ENCODE measurements at regions not wholly inside any gene's neighbourhood (a gene's known extent, or its start where the extent isn't known, plus 50 kb on each side); places are given as distances from the start of the nearest gene placed in this dataset.
A peak's percentile ranks its signal among the peaks of the same experiment; 100 is the strongest.
"Not testable (repeated sequence)": the region's sequence is repeated elsewhere in the genome, so short reads cannot be mapped to it uniquely, and the experiment has no call there.

- DNase-seq: no peak
These were observed 253.2 kb upstream of the GK2 start for GRCh38 chr4:79661196-79661595.

- not testable (repeated sequence) for DNase-seq
These were observed 251.4 kb upstream of the GK2 start for GRCh38 chr4:79659308-79659870.

GRCh38 chr4:79657379-79657778 is 249.4 kb upstream of the GK2 start:
- DNase-seq: no peak

- peak; percentile 69 to 83 for DNase-seq
These were observed 245.8 kb upstream of the GK2 start for GRCh38 chr4:79653871-79654270.

GRCh38 chr4:79652738-79653137 is 244.7 kb upstream of the GK2 start:
- DNase-seq: no peak

- no peak for DNase-seq
These were observed 244.2 kb upstream of the GK2 start for GRCh38 chr4:79652232-79652631.

- no peak for DNase-seq
These were observed 243.4 kb upstream of the GK2 start for GRCh38 chr4:79651456-79651855.

- DNase-seq: peak; percentile 24 to 54
These were observed 242.9 kb upstream of the GK2 start for GRCh38 chr4:79650794-79651431.

GRCh38 chr4:79650217-79650616 is 242.2 kb upstream of the GK2 start:
- no peak for DNase-seq

GRCh38 chr4:79645942-79646341 is 237.9 kb upstream of the GK2 start:
- no peak for DNase-seq

- no peak for DNase-seq
These were observed 230.7 kb upstream of the GK2 start for GRCh38 chr4:79638735-79639134.

GRCh38 chr4:79636991-79637390 is 229.0 kb upstream of the GK2 start:
- DNase-seq: no peak

- no peak for DNase-seq
These were observed 226.1 kb upstream of the GK2 start for GRCh38 chr4:79634111-79634510.

GRCh38 chr4:79632114-79632513 is 224.1 kb upstream of the GK2 start:
- no peak for DNase-seq

- peak in 1 of 2 experiments; percentile 27 for DNase-seq
These were observed 218.6 kb upstream of the GK2 start for GRCh38 chr4:79626611-79627010.

GRCh38 chr4:79626101-79626500 is 218.1 kb upstream of the GK2 start:
- DNase-seq: peak in 1 of 2 experiments; percentile 28

GRCh38 chr4:79625361-79625760 is 217.3 kb upstream of the GK2 start:
- DNase-seq: peak; percentile 36 to 60

GRCh38 chr4:79623021-79623870 is 215.2 kb upstream of the GK2 start:
- DNase-seq: peak; percentile 11 to 78

- no peak for DNase-seq
These were observed 213.0 kb upstream of the GK2 start for GRCh38 chr4:79621061-79621460.

GRCh38 chr4:79620617-79621016 is 212.6 kb upstream of the GK2 start:
- no peak for DNase-seq

GRCh38 chr4:79613269-79613935 is 205.4 kb upstream of the GK2 start:
- DNase-seq: peak; percentile 52 to 74

- DNase-seq: no peak
These were observed 203.0 kb upstream of the GK2 start for GRCh38 chr4:79611026-79611425.

- DNase-seq: peak in 1 of 2 experiments; percentile 37
These were observed 201.8 kb upstream of the GK2 start for GRCh38 chr4:79609817-79610216.

Measured in NCI-H446 (cell line).